Esophagus muscularis mucosa (tissue), 3 donors: ENCODE measurements at regions not wholly inside any gene's neighbourhood (a gene's known extent, or its start where the extent isn't known, plus 50 kb on each side); places are given as distances from the start of the nearest gene placed in this dataset.

Experiments
- POLR2A ChIP-seq: fragments of 450-650 bp; IDR thresholded peaks from one replicate; pipeline ENCODE4 v1.6.1; 2017; ENCODE audit warnings: antibody characterized with exemption, moderate library complexity, mild to moderate bottlenecking, low read depth
- POLR2AphosphoS5 ChIP-seq, 2 donors: sonication (generic); formaldehyde crosslinking; IDR thresholded peaks; one replicate each; pipeline ENCODE4 v1.6.1; 2017; ENCODE audit warnings: antibody characterized with exemption in 2 of 2
- TF ChIP-seq, protein P1 (sequence below), 3 experiments: fragments of 200-600 bp in 2 of 3; fragments of 450-650 bp in 1 of 3; sonication (generic) in 2 of 3; IDR thresholded peaks; one replicate each; pipeline ENCODE4 v1.5.1; 2017 to 2019; ENCODE audit warnings: antibody characterized with exemption in 3 of 3, mild to moderate bottlenecking in 2 of 3, moderate library complexity in 1 of 3

- TF ChIP-seq, protein P1, sequence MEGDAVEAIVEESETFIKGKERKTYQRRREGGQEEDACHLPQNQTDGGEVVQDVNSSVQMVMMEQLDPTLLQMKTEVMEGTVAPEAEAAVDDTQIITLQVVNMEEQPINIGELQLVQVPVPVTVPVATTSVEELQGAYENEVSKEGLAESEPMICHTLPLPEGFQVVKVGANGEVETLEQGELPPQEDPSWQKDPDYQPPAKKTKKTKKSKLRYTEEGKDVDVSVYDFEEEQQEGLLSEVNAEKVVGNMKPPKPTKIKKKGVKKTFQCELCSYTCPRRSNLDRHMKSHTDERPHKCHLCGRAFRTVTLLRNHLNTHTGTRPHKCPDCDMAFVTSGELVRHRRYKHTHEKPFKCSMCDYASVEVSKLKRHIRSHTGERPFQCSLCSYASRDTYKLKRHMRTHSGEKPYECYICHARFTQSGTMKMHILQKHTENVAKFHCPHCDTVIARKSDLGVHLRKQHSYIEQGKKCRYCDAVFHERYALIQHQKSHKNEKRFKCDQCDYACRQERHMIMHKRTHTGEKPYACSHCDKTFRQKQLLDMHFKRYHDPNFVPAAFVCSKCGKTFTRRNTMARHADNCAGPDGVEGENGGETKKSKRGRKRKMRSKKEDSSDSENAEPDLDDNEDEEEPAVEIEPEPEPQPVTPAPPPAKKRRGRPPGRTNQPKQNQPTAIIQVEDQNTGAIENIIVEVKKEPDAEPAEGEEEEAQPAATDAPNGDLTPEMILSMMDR (IDR thresholded peaks at IDR 0.05) = no peak
- TF ChIP-seq POLR2AphosphoS5 (IDR thresholded peaks at IDR 0.05) = no peak
- TF ChIP-seq POLR2A = no peak
These were observed 594.2 kb downstream of the KCNJ18 start for GRCh38 chr17:22286337-22287041.
